ENCODE measurements at regions not wholly inside any gene's neighbourhood (a gene's known extent, or its start where the extent isn't known, plus 50 kb on each side); places are given as distances from the start of the nearest gene placed in this dataset.
A peak's percentile ranks its signal among the peaks of the same experiment; 100 is the strongest.
"Not testable (repeated sequence)": the region's sequence is repeated elsewhere in the genome, so short reads cannot be mapped to it uniquely, and the experiment has no call there.

GRCh38 chr17:33945646-33946546 is 309.2 kb upstream of the CCL2 start:
- ATAC-seq (no peak), DNase-seq (no peak)

GRCh38 chr17:33947762-33948161 is 307.3 kb upstream of the CCL2 start:
- no peak for ATAC-seq

GRCh38 chr17:33948309-33948708 is 306.8 kb upstream of the CCL2 start:
- ATAC-seq (no peak), DNase-seq (no peak)

More at GRCh38 chr17:33947762-33948161, 307.3 kb upstream of the CCL2 start:
- no peak for DNase-seq

- DNase-seq, result no peak
- ATAC-seq, result no peak
These were observed 306.0 kb upstream of the CCL2 start for GRCh38 chr17:33949100-33949499.

- ATAC-seq, result no peak
- DNase-seq, result no peak
These were observed 305.0 kb upstream of the CCL2 start for GRCh38 chr17:33950061-33950460.

- DNase-seq (no peak), ATAC-seq (no peak)
These were observed 302.7 kb upstream of the CCL2 start for GRCh38 chr17:33952425-33952824.

- no peak for DNase-seq
- ATAC-seq, result no peak
These were observed 300.5 kb upstream of the CCL2 start for GRCh38 chr17:33954597-33954996.

GRCh38 chr17:33955461-33955860 is 299.6 kb upstream of the CCL2 start:
- ATAC-seq (no peak), DNase-seq (no peak)

GRCh38 chr17:33959098-33959497 is 296.0 kb upstream of the CCL2 start:
- ATAC-seq, DNase-seq: not testable (repeated sequence)

- DNase-seq, result no peak
- ATAC-seq, result no peak
These were observed 292.0 kb upstream of the CCL2 start for GRCh38 chr17:33962857-33963655.

GRCh38 chr17:33964344-33964979 is 290.6 kb upstream of the CCL2 start:
- DNase-seq, result no peak
- ATAC-seq, result no peak

GRCh38 chr17:33966410-33967059 is 288.6 kb upstream of the CCL2 start:
- ATAC-seq (no peak), DNase-seq (no peak)

GRCh38 chr17:33967608-33968349 is 287.3 kb upstream of the CCL2 start:
- ATAC-seq, result no peak
- DNase-seq, result no peak

- DNase-seq (peak; percentile 16), ATAC-seq (peak; percentile 74)
These were observed 286.6 kb upstream of the CCL2 start for GRCh38 chr17:33968350-33969044.

GRCh38 chr17:33970279-33970678 is 284.8 kb upstream of the CCL2 start:
- DNase-seq, result no peak
- ATAC-seq, result no peak

GRCh38 chr17:33972763-33973162 is 282.3 kb upstream of the CCL2 start:
- no peak for DNase-seq
- no peak for ATAC-seq

- DNase-seq (no peak), ATAC-seq (no peak)
These were observed 281.6 kb upstream of the CCL2 start for GRCh38 chr17:33973491-33973890.

GRCh38 chr17:33974276-33974675 is 280.8 kb upstream of the CCL2 start:
- DNase-seq (no peak), ATAC-seq (no peak)

- no peak for ATAC-seq
These were observed 278.3 kb upstream of the CCL2 start for GRCh38 chr17:33976831-33977230.

GRCh38 chr17:33977729-33978514 is 277.2 kb upstream of the CCL2 start:
- no peak for DNase-seq
- no peak for ATAC-seq

More at GRCh38 chr17:33976831-33977230, 278.3 kb upstream of the CCL2 start:
- no peak for DNase-seq

All from stimulated activated naive CD8-positive, alpha-beta T cell treated with anti-CD3 and anti-CD28 coated beads, Interleukin-15, Interleukin-2, amounts not matched to agents 100 U/mL and 50 U/mL, for 24 hours (primary cell).